Body of pancreas (tissue), 4 donors: ENCODE measurements at regions not wholly inside any gene's neighbourhood (a gene's known extent, or its start where the extent isn't known, plus 50 kb on each side); places are given as distances from the start of the nearest gene placed in this dataset.

Source experiments
- ATAC-seq: fragments of 150-250 bp; one replicate; pipeline ENCODE4 v1.9.1; 2016
- DNase-seq, 4 donors: peaks; one replicate each; pipeline ENCODE4 v3.0.0-alpha.2; 2019
- H3K27ac ChIP-seq, 4 donors: fragments of 200-600 bp; sonication (generic); 1 replicate in 3 of 4; 2 replicates in 1 of 4; pipeline versions ENCODE4 v1.5.1 to v1.6.1; 2016 to 2019; ENCODE audit warnings: mild to moderate bottlenecking in 1 of 4, mixed read lengths in 1 of 4, moderate library complexity in 1 of 4
- H3K27me3 ChIP-seq, 2 donors: fragments of 200-600 bp; sonication (generic); one replicate each; pipeline ENCODE4 v1.6.0; 2016; ENCODE audit warnings: mild to moderate bottlenecking in 1 of 2
- H3K36me3 ChIP-seq, 2 donors: fragments of 200-600 bp; sonication (generic); replicated peaks in 1 of 2; 2 replicates each; pipeline ENCODE4 v1.5.1; 2016; ENCODE audit warnings: low read depth in 2 of 2; ENCODE audit not compliant: insufficient read depth in 1 of 2
- H3K4me1 ChIP-seq: fragments of 200-600 bp; sonication (generic); one replicate; pipeline ENCODE4 v1.6.0; 2016
- H3K4me3 ChIP-seq, 2 donors: fragments of 200-600 bp; sonication (generic); 1 replicate in 1 of 2; 2 replicates in 1 of 2; pipeline ENCODE4 v1.5.1; 2016 to 2019
- H3K9me3 ChIP-seq, 3 donors: fragments of 200-600 bp; sonication (generic); 1 replicate in 2 of 3; 2 replicates in 1 of 3; pipeline ENCODE4 v1.5.1; 2016
- POLR2A ChIP-seq, 3 donors: fragments of 450-650 bp; IDR thresholded peaks; one replicate each; pipeline ENCODE4 v1.6.1; 2016; ENCODE audit warnings: antibody characterized with exemption in 3 of 3, mild to moderate bottlenecking in 2 of 3
- WGBS, 2 donors: methylation state at CpG; one replicate each; pipeline ENCODE4 v1.1.5; 2017; 5-methylcytosine and 5-hydroxymethylcytosine counted together
- intact Hi-C: fragments of 100-400 bp; cut with DNase I; formaldehyde crosslinking; loops from one replicate; pipeline ENCODE4 v1.15.1; 2023
- TF ChIP-seq, protein P1 (sequence below), 7 experiments: fragments of 450-650 bp in 4 of 7; fragments of 200-600 bp in 3 of 7; sonication (generic) in 3 of 7; IDR thresholded peaks; one replicate each; pipeline ENCODE4 v1.5.1; 2016 to 2019; ENCODE audit warnings: antibody characterized with exemption in 7 of 7

DNA sequence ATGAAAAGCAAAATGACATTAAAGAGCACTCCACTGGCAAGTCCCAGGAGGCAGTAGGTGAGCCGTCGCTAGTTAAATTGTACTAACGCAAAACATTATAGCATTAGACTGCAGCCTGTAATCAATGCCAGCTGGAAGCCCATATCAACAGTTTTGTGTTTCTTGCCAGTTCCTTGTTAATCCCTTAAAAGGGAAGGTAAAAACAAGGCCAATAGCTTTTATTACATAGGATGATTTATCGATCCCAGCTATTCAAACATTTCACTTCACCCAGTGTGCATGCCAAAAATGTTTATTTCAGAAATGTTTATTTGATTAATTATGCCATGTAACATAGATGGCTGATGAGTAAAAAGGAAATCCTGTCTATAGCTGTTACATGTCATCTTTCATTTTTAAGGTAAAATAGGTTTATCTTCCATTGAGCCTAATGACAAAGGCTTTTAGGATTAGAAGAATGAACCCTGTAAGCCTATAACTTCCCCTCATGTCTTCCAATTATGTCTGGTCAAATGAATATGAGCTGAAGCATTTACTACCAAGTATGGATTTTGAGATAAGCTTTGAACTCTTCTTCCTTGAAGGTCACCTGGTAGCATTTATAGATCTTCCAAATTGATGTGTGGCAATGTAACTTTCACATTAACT is 591.2 kb downstream of the RNF144A start:
- Histone ChIP-seq H3K4me3 (no peak overlapping the region), H3K36me3 (no peaks in the 10 kb centered on the region), H3K4me1 (peaks cover 8% of the 10 kb centered on the region), H3K27me3 (no peaks in the 10 kb centered on the region), H3K9me3 (no peaks in the 10 kb centered on the region), H3K27ac (no peak overlapping the region)
- WGBS, 2 donors: 20 to 24% methylated on average over 4 of the region's 4 CpGs
- intact Hi-C loops: no loop called here
- peak in 1 of 4 donors; percentile 8 for DNase-seq
- TF ChIP-seq POLR2A (IDR thresholded peaks at IDR 0.05): no peak
- TF ChIP-seq, protein P1, sequence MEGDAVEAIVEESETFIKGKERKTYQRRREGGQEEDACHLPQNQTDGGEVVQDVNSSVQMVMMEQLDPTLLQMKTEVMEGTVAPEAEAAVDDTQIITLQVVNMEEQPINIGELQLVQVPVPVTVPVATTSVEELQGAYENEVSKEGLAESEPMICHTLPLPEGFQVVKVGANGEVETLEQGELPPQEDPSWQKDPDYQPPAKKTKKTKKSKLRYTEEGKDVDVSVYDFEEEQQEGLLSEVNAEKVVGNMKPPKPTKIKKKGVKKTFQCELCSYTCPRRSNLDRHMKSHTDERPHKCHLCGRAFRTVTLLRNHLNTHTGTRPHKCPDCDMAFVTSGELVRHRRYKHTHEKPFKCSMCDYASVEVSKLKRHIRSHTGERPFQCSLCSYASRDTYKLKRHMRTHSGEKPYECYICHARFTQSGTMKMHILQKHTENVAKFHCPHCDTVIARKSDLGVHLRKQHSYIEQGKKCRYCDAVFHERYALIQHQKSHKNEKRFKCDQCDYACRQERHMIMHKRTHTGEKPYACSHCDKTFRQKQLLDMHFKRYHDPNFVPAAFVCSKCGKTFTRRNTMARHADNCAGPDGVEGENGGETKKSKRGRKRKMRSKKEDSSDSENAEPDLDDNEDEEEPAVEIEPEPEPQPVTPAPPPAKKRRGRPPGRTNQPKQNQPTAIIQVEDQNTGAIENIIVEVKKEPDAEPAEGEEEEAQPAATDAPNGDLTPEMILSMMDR (IDR thresholded peaks at IDR 0.05): no peak
- ATAC-seq: no peak

DNA sequence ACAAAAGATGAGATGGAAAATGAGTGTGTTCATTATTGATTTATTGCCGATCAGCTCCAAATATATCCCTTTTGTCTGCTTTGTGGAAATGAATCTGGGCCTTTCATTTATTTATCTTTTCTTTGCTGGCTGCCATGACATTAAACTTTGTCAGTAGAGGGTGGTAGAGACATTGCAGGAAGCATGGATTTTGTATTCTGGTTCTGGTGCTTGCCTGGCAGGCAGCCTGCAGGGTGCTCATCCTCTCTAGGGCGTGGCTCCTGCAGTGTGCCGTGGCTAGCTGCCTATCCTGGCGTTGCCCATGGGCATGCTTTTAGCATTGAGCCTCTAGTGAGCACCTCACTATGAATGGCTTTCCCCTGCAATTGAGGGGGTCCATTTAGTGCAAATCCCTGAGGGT is 593.1 kb downstream of the RNF144A start:
- no peak for ATAC-seq
- Histone ChIP-seq H3K4me1 (peaks cover 8% of the 10 kb centered on the region), H3K9me3 (no peaks in the 10 kb centered on the region), H3K4me3 (no peak overlapping the region), H3K27ac (no peak overlapping the region), H3K36me3 (no peaks in the 10 kb centered on the region), H3K27me3 (no peaks in the 10 kb centered on the region)
- intact Hi-C loops: no loop called here
- TF ChIP-seq, protein P1 (IDR thresholded peaks at IDR 0.05): no peak
- no peak for TF ChIP-seq POLR2A (IDR thresholded peaks at IDR 0.05)
- 90 to 98% methylated on average over 4 of the region's 4 CpGs for WGBS, 2 donors
- no peak for DNase-seq

DNA sequence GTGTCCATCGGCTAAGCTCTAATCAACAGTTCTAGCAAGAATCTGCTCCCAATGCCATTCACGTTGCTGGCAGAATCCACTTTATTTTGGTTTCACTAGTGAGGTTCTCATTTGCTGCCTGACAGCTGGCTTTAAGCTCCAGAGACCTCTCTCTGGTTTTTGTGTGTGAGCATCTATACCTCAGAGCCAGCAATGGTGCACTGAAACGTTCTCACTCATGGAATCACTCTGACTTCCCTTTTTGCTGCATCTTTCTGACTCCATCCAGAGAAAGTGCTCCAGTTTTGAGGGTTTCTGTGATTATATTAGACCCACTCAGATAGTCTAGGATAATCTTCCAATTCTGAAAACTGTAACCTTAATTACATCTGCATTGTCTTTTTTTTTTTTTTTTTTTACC is 596.6 kb downstream of the RNF144A start:
- ATAC-seq: no peak
- TF ChIP-seq, protein P1 (IDR thresholded peaks at IDR 0.05): no peak
- TF ChIP-seq POLR2A (IDR thresholded peaks at IDR 0.05): no peak
- Histone ChIP-seq H3K27ac (no peak overlapping the region), H3K4me3 (no peak overlapping the region), H3K9me3 (no peaks in the 10 kb centered on the region), H3K27me3 (no peaks in the 10 kb centered on the region), H3K36me3 (no peaks in the 10 kb centered on the region), H3K4me1 (no peaks in the 10 kb centered on the region)
- no peak for DNase-seq
- intact Hi-C loops: no loop called here
- WGBS, 2 donors: 74% methylated on average over 3 of the region's 3 CpGs

DNA sequence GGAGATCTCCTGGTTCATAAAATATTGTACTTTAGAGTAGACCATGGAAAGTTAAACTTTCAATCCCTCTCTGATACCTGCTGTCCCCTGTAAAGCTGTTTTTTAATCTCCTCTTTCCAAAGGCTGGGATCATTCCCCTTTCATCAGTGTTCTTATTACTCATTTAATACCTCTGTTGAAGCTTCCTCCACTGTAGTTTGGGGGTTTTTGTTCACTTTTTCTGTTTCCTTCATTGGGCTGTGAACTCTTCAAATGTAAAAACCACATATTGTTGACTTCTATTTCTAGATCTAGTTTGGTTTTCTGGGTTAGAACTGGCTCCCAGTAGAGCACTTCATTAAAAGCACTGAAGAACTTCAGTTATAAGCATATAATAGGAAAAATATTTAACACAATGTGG is 598.1 kb downstream of the RNF144A start:
- H3K4me3 ChIP-seq: no peak overlapping the region
- no peak overlapping the region for H3K27ac ChIP-seq
- TF ChIP-seq, protein P1 (IDR thresholded peaks at IDR 0.05): no peak
- TF ChIP-seq POLR2A (IDR thresholded peaks at IDR 0.05): no peak
- H3K4me1 ChIP-seq: no peaks in the 10 kb centered on the region
- intact Hi-C loops: no loop called here
- ATAC-seq: no peak
- H3K9me3 ChIP-seq: no peaks in the 10 kb centered on the region
- H3K27me3 ChIP-seq: no peaks in the 10 kb centered on the region
- no peak for DNase-seq
- H3K36me3 ChIP-seq: no peaks in the 10 kb centered on the region

DNA sequence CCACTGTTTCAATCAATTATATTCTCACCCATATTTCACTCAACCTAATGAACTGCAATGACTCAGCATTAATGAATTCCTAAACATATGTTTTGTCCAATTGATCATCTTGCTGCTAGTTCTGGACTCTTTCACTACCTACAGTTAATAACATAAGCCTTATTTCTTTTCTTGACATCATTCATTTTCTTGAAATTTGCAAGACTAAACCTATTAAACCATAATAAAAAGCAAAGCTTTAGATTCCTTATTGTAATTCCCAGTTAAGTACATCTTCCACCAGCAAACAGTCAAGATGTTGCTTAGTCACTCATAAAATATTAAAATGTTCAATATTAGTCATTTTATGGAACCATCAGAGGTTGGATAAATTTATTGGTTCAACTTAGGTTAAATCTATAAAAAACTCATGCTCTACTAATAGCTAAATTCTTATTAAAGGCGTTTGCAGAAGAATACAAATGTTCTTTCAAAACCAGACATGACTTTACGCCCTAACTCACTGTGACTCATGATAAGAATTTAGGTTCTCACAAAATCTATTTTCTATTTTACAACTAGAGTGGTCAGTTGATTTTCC is 599.4 kb downstream of the RNF144A start:
- WGBS, 2 donors: 75 to 81% methylated on average over 2 of the region's 2 CpGs
- DNase-seq (no peak), ATAC-seq (no peak)
- no peaks in the 10 kb centered on the region for H3K4me1 ChIP-seq
- H3K9me3 ChIP-seq: no peaks in the 10 kb centered on the region
- no peak overlapping the region for H3K27ac ChIP-seq
- no peak overlapping the region for H3K4me3 ChIP-seq
- no peaks in the 10 kb centered on the region for H3K27me3 ChIP-seq
- no peaks in the 10 kb centered on the region for H3K36me3 ChIP-seq
- TF ChIP-seq POLR2A (IDR thresholded peaks at IDR 0.05): no peak
- TF ChIP-seq, protein P1 (IDR thresholded peaks at IDR 0.05): no peak
- intact Hi-C loops: no loop called here
